ENCODE measurements at regions not wholly inside any gene's neighbourhood (a gene's known extent, or its start where the extent isn't known, plus 50 kb on each side); places are given as distances from the start of the nearest gene placed in this dataset.

- DNase-seq (ENCODE audit: low spot score): no peak
These were observed 135.2 kb upstream of the HS3ST3A1 start for GRCh38 chr17:13736916-13737315.

GRCh38 chr17:13740686-13741085 is 139.0 kb upstream of the HS3ST3A1 start:
- no peak for DNase-seq (ENCODE audit: low spot score)

- no peak for DNase-seq (ENCODE audit: low spot score)
These were observed 140.0 kb upstream of the HS3ST3A1 start for GRCh38 chr17:13741744-13742143.

- no peak for DNase-seq (ENCODE audit: low spot score)
These were observed 142.2 kb upstream of the HS3ST3A1 start for GRCh38 chr17:13743906-13744305.

GRCh38 chr17:13746404-13746803 is 144.7 kb upstream of the HS3ST3A1 start:
- DNase-seq (ENCODE audit: low spot score): no peak

GRCh38 chr17:13749166-13749890 is 147.6 kb upstream of the HS3ST3A1 start:
- no peak for DNase-seq (ENCODE audit: low spot score)

- no peak for DNase-seq (ENCODE audit: low spot score)
These were observed 148.1 kb upstream of the HS3ST3A1 start for GRCh38 chr17:13749891-13750235.

GRCh38 chr17:13750816-13751793 is 149.4 kb upstream of the HS3ST3A1 start:
- no peak for DNase-seq (ENCODE audit: low spot score)

- DNase-seq (ENCODE audit: low spot score): no peak
These were observed 151.4 kb upstream of the HS3ST3A1 start for GRCh38 chr17:13753154-13753553.

GRCh38 chr17:13753771-13754170 is 152.0 kb upstream of the HS3ST3A1 start:
- no peak for DNase-seq (ENCODE audit: low spot score)

GRCh38 chr17:13755851-13756250 is 154.1 kb upstream of the HS3ST3A1 start:
- no peak for DNase-seq (ENCODE audit: low spot score)

GRCh38 chr17:13756763-13757162 is 155.0 kb upstream of the HS3ST3A1 start:
- DNase-seq (ENCODE audit: low spot score): no peak

GRCh38 chr17:13757871-13758270 is 156.1 kb upstream of the HS3ST3A1 start:
- DNase-seq (ENCODE audit: low spot score): no peak

GRCh38 chr17:13759518-13760335 is 158.0 kb upstream of the HS3ST3A1 start:
- DNase-seq (ENCODE audit: low spot score): no peak

- no peak for DNase-seq (ENCODE audit: low spot score)
These were observed 159.4 kb upstream of the HS3ST3A1 start for GRCh38 chr17:13761038-13761603.

GRCh38 chr17:13765701-13766100 is 164.0 kb upstream of the HS3ST3A1 start:
- no peak for DNase-seq (ENCODE audit: low spot score)

- no peak for DNase-seq (ENCODE audit: low spot score)
These were observed 169.0 kb upstream of the HS3ST3A1 start for GRCh38 chr17:13770702-13771101.

GRCh38 chr17:13775450-13775849 is 173.7 kb upstream of the HS3ST3A1 start:
- no peak for DNase-seq (ENCODE audit: low spot score)

GRCh38 chr17:13776027-13776551 is 174.4 kb upstream of the HS3ST3A1 start:
- no peak for DNase-seq (ENCODE audit: low spot score)

- DNase-seq (ENCODE audit: low spot score): no peak
These were observed 175.3 kb upstream of the HS3ST3A1 start for GRCh38 chr17:13777003-13777402.

- no peak for DNase-seq (ENCODE audit: low spot score)
These were observed 182.8 kb upstream of the HS3ST3A1 start for GRCh38 chr17:13784434-13785095.

Data from HuH-7.5 (cell line).